Suprapubic skin (tissue), 3 donors: ENCODE measurements at regions not wholly inside any gene's neighbourhood (a gene's known extent, or its start where the extent isn't known, plus 50 kb on each side); places are given as distances from the start of the nearest gene placed in this dataset.

Experiments used
- POLR2A ChIP-seq, 2 donors: fragments of 450-650 bp; IDR thresholded peaks; one replicate each; pipeline ENCODE4 v1.6.1; 2017; ENCODE audit warnings: antibody characterized with exemption in 2 of 2, mild to moderate bottlenecking in 2 of 2, moderate library complexity in 2 of 2
- TF ChIP-seq, protein P1 (sequence below), 2 donors: fragments of 200-600 bp in 1 of 2; fragments of 450-650 bp in 1 of 2; sonication (generic) in 1 of 2; IDR thresholded peaks; one replicate each; pipeline ENCODE4 v1.5.1; 2016 to 2019; ENCODE audit warnings: antibody characterized with exemption in 2 of 2, mild to moderate bottlenecking in 1 of 2, moderate library complexity in 1 of 2

DNA sequence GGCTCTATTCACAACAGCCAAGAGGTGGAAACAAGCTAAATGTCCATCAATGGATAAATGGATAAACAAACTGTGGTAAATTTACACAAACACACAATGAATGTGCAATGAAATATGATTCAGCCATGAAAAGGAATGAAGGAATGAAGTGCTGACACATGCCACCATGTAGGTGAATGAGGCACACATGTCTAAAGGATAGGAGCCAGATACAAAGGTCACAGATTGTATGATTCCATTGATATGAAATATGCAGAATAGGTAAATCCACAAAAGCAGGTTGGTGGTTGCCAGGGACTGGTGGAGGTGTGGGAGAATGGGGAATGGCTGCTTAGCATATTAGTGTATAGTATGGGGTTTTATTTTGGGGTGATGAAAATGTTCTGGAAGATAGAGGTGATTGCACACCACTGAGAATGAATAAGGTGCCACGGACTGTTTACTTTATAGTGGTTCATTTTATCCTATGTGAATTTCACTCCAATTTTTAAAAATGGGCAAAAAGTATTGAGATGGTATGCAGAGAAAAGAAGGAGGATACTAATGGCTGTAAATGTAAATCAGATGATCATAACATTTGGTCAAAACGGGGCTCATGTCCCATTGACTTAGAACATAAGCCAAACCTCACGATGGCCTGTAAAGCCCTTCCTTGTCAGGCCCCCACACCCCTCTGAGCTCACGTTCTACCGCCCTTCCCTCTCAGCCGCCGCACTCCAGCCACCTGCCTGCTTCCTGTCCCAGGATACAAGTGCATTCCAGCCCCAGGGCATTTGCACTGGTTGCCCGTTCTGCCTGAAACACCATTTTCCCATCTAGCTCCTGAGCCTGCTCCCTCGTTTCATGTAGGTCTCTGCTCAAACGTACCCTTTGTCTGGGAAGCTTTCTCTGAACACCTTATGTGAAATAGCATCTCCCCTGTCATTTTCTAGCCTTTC lies 165.5 kb downstream of the DDX1 start:
- no peak for TF ChIP-seq POLR2A (IDR thresholded peaks at IDR 0.05)
- TF ChIP-seq, protein P1, sequence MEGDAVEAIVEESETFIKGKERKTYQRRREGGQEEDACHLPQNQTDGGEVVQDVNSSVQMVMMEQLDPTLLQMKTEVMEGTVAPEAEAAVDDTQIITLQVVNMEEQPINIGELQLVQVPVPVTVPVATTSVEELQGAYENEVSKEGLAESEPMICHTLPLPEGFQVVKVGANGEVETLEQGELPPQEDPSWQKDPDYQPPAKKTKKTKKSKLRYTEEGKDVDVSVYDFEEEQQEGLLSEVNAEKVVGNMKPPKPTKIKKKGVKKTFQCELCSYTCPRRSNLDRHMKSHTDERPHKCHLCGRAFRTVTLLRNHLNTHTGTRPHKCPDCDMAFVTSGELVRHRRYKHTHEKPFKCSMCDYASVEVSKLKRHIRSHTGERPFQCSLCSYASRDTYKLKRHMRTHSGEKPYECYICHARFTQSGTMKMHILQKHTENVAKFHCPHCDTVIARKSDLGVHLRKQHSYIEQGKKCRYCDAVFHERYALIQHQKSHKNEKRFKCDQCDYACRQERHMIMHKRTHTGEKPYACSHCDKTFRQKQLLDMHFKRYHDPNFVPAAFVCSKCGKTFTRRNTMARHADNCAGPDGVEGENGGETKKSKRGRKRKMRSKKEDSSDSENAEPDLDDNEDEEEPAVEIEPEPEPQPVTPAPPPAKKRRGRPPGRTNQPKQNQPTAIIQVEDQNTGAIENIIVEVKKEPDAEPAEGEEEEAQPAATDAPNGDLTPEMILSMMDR (IDR thresholded peaks at IDR 0.05) = no peak
